HG03354 (cell line): ENCODE measurements at regions not wholly inside any gene's neighbourhood (a gene's known extent, or its start where the extent isn't known, plus 50 kb on each side); places are given as distances from the start of the nearest gene placed in this dataset.
"Not testable (repeated sequence)": the region's sequence is repeated elsewhere in the genome, so short reads cannot be mapped to it uniquely, and the experiment has no call there.

ENCODE experiments used
- ATAC-seq: cut with Tn5 transposase; IDR thresholded peaks from one replicate; pipeline ENCODE4 v1.9.1; 2021; ENCODE audit warnings: mild to moderate bottlenecking; ENCODE audit not compliant: unreplicated experiment, poor library complexity, severe bottlenecking

DNA sequence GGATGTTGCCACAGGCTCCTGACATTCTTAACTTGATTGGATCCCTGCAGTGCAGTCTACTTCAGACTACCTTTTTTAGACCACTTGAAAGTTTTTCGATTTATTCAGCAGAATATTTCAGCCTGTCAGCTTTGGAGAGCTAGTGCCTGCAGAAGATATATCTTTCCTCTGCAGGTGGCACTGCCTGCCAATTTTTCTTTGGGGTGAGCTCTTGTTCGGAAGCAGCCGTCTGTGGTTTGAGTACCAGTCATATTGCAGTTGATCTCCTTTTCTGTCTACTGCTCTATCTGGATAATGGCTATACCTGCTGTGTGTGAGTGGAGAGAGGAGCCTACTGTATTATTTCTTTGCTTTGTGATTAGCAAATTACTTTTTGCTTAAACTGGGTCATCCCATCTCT lies 1486.9 kb downstream of the KHDRBS2 start:
- not testable (repeated sequence) for ATAC-seq

- ATAC-seq: not testable (repeated sequence)
Observed at GRCh38 chr6:60797831-60798230, 1488.2 kb downstream of the KHDRBS2 start.

GRCh38 chr6:60789601-60790000 lies 1496.4 kb downstream of the KHDRBS2 start:
- ATAC-seq: not testable (repeated sequence)

GRCh38 chr6:60782698-60783464 lies 1503.1 kb downstream of the KHDRBS2 start:
- ATAC-seq: not testable (repeated sequence)

DNA sequence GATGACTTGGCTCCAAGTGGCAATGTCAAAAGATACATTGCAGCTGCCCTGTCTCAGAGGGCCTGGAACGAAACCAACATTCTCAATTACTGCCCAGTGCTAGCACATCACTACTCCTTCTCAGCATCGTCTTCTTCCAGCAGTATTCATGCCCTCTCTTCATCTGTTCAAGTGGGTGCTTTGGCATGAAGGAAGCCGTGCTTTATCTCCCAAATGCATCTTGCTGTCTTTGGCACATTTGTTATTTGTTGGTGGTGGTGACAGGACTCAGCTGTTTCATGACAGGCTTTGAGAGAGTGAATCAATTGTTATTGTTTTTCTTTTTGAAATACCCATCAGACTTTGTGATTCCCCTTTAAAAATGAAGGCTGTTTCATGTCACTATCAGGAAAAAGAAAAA lies 1506.4 kb downstream of the KHDRBS2 start:
- ATAC-seq: not testable (repeated sequence)

GRCh38 chr6:60767791-60768499 lies 1518.1 kb downstream of the KHDRBS2 start:
- not testable (repeated sequence) for ATAC-seq

GRCh38 chr6:60765331-60765730 lies 1520.7 kb downstream of the KHDRBS2 start:
- ATAC-seq: not testable (repeated sequence)

DNA sequence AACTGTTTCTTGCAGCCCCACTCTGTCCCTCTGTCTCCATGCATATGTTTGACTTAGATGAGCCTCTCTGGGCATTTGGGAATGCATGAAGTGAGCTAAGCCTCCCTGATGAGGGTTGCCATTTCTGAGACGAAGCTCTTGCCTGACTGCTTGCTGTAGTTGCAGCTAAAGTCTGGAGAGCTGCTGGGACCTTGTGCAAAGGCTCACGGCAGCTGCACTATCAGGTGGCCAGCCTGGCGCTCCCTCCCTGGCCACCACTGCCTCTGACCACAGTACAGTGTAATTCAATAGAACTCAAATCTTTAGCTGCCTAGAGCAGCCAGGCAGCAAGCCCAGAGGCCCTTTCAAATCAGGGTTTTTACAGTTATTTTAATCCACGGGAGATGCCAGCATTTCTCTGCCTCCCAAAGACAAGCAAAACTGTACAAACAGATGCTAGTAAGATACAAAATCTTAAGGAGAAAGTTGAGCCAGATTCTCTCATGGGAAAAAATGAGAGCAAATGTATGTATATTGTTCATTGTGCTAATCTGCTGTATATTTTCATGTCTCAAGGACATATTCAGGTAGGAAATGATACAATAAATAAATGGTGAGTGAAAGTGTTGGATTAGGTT lies 1522.5 kb downstream of the KHDRBS2 start:
- not testable (repeated sequence) for ATAC-seq

GRCh38 chr6:60760928-60761327 lies 1525.1 kb downstream of the KHDRBS2 start:
- not testable (repeated sequence) for ATAC-seq

DNA sequence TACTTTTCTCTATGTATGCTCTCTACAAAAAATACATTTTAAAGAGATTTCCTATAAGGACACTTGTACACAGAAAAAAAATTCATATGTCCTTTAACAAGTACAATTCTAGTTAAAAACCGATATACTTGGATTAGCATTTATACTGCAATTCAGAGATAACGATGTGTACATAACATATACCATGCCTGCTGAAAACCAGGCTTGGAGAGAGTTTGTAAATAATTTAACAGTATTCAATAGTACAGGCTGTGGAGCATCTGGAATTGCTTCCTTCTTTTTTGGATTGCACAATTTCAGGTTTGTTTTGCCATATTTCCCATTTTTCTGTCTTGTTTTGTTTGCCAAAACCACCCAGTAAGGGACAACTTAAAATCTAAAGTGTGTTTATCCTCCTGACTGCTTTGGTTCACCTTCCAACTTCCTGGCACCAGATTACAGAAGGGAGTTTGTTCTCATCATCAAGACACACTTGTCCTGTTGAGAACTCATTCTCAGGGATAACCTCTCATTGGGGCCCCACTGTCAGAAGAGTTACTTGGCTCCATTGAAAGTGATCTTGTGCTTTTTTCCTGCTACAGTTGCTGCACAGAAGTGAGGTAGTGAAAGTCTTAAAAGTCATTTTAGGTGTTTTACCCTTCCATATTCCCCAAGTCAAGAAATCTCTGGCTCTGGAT lies 1526.7 kb downstream of the KHDRBS2 start:
- ATAC-seq: not testable (repeated sequence)

GRCh38 chr6:60758725-60759124 lies 1527.3 kb downstream of the KHDRBS2 start:
- not testable (repeated sequence) for ATAC-seq

DNA sequence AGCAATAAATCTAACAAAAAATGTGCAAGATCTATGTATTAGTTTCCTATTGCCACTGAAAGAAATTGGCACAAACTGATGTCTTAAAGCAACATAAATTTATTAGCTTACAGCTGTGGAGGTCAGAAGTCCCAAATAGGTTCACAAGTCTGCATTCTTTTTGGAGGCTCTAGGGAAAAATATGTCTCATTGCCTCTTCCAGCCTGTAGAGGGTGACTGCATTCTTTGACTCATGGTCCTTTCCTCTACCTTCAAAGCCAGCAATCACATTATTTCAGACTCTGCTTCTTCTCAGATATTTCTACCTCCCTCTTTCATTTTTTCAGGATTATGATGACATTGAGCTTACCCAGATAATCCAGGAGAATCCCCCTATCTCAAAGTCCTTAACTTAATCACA lies 1531.1 kb downstream of the KHDRBS2 start:
- ATAC-seq: no peak

- not testable (repeated sequence) for ATAC-seq
Observed at GRCh38 chr6:60750353-60751081, 1535.5 kb downstream of the KHDRBS2 start.

DNA sequence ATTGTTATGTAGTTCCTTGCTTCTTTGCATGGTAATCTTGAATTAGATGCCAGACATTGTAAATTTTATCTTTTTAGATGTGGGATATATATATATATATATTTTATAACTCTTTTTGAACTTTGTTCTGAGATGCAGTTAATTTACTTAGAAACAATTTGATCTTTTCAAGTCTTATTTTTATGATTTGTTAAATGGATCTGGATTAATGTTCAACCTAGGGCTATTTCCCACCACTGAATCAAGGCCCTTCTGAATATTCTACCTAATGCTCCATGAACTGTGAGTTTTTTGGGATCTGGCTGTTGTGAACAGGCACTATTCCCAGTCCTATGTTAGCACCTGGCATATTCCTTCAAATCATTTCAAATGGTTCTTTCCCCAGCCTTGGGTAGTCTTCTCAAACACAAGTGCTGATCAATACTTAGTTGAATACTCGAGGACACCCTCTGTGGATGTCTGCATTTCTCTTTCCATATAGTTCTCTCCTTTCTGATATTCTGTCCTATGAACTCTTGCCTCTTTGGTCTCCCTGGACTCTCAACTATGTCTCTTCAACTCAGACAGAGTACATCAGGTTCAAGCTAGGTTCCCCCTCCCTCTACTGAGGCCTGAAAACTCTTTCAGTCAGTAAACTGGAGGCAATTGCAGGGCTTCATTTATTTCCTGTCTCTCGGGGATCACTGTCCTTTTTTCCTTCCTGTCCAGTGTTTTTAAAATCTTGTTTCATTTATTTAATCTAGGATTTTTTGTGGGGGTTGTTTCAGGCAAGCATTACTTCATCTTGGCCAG lies 1538.1 kb downstream of the KHDRBS2 start:
- ATAC-seq: not testable (repeated sequence)

GRCh38 chr6:60737764-60738425 lies 1548.1 kb downstream of the KHDRBS2 start:
- ATAC-seq: peak; percentile 91

GRCh38 chr6:60737315-60737714 lies 1548.7 kb downstream of the KHDRBS2 start:
- ATAC-seq: not testable (repeated sequence)

- not testable (repeated sequence) for ATAC-seq
Observed at GRCh38 chr6:60723935-60724334, 1562.1 kb downstream of the KHDRBS2 start.

- no peak for ATAC-seq
Observed at GRCh38 chr6:60695232-60695631, 1590.8 kb downstream of the KHDRBS2 start.
